K562 (cell line): ENCODE measurements at regions not wholly inside any gene's neighbourhood (a gene's known extent, or its start where the extent isn't known, plus 50 kb on each side); places are given as distances from the start of the nearest gene placed in this dataset.

Experiments
- ATAC-seq: fragments of 200-7000 bp; cut with Tn5 transposase; 3 replicates; pipeline ENCODE4 v1.9.1; 2020; ENCODE audit warnings: moderate library complexity
- BruUV-seq: library from RNA; stranded (reverse); fragments of 400-500 nt; replicated peaks from 2 replicates; lab custom pipeline; 2021; lab: Mats Ljungman, UMichigan
- CTCF ChIA-PET: fragments of 300-600 bp; formaldehyde crosslinking; extraction: SDS; loops from one replicate; lab custom pipeline; 2021; ENCODE audit warnings: low intra/inter-chr PET ratio; lab: Yijun Ruan, JAX
- POLR2A ChIA-PET: fragments of 300-600, 350-650 bp; sonication (Branson Sonifier 250); formaldehyde crosslinking; extraction: SDS; loops from one replicate; lab custom pipeline; 2021; ENCODE audit warnings: antibody characterized with exemption, inconsistent platforms; lab: Yijun Ruan, JAX
- DNase-seq, 4 experiments: peaks; one replicate each; pipeline versions ENCODE4 v3.0.0 to v3.0.0-alpha.2; 2011 to 2018; ENCODE audit warnings: low spot score in 3 of 4, mixed read lengths in 3 of 4; ENCODE audit errors: extremely low read depth in 1 of 4
- FAIRE-seq: peaks from 2 replicates; lab custom pipeline; 2011; peaks lifted over from hg19 to GRCh38; lab: Jason Lieb, UNC
- H2AFZ ChIP-seq: 2 replicates; pipeline ENCODE4 v1.6.0; 2011; ENCODE audit warnings: low read depth, low read length, control low read depth, inconsistent platforms
- H3K27ac ChIP-seq: fragments of 200-600 bp; 3 replicates; pipeline ENCODE4 v1.8.0; 2011; ENCODE audit warnings: low read depth, mild to moderate bottlenecking, control low read depth, inconsistent platforms, low read length, moderate library complexity, mixed read lengths; ENCODE audit errors: extremely low read depth
- H3K27me3 ChIP-seq, 2 experiments: fragments of 300-600 bp in 1 of 2; 2 replicates in 1 of 2; 3 replicates in 1 of 2; pipeline versions ENCODE4 v1.6.0 to v1.8.0; 2011; ENCODE audit warnings: inconsistent platforms in 2 of 2, low read length in 2 of 2, mild to moderate bottlenecking in 1 of 2, mixed read lengths in 1 of 2, moderate library complexity in 1 of 2; ENCODE audit not compliant: control insufficient read depth in 2 of 2, insufficient read depth in 2 of 2
- H3K36me3 ChIP-seq: fragments of 300-600 bp; 3 replicates; pipeline ENCODE4 v1.8.0; 2011; ENCODE audit warnings: mild to moderate bottlenecking, low read length, inconsistent platforms; ENCODE audit not compliant: control insufficient read depth, insufficient read depth
- H3K4me1 ChIP-seq, 2 experiments: fragments of 200-600 bp in 1 of 2; replicated peaks in 1 of 2; 2 replicates in 1 of 2; 3 replicates in 1 of 2; pipeline versions ENCODE4 v1.5.1 to v1.8.0; 2011; ENCODE audit warnings: inconsistent platforms in 2 of 2, low read length in 2 of 2, mild to moderate bottlenecking in 1 of 2, mixed read lengths in 1 of 2, moderate library complexity in 1 of 2; ENCODE audit not compliant: control insufficient read depth in 2 of 2, insufficient read depth in 2 of 2
- H3K4me2 ChIP-seq: 2 replicates; pipeline ENCODE4 v1.6.1; 2011; ENCODE audit warnings: low read length, control low read depth, inconsistent platforms, mixed read lengths; ENCODE audit not compliant: insufficient read depth
- H3K4me3 ChIP-seq: fragments of 200-600 bp; sonication (generic), shearing (Covaris generic); 2 replicates; pipeline ENCODE4 v1.5.1; 2016; ENCODE audit warnings: control low read depth, inconsistent platforms
- H3K79me2 ChIP-seq: fragments of 200-600 bp; 3 replicates; pipeline ENCODE4 v1.8.0; 2011; ENCODE audit warnings: low read length, inconsistent platforms; ENCODE audit not compliant: control insufficient read depth, insufficient read depth
- H3K9ac ChIP-seq, 2 experiments: 2 replicates each; pipeline versions ENCODE4 v1.6.0 to v1.6.1; 2011; ENCODE audit warnings: low read depth in 2 of 2, low read length in 2 of 2, control low read depth in 1 of 2, inconsistent platforms in 1 of 2, mild to moderate bottlenecking in 1 of 2, mixed read lengths in 1 of 2; ENCODE audit not compliant: insufficient read depth in 1 of 2
- H3K9me1 ChIP-seq: one replicate; pipeline ENCODE4 v1.6.0; 2011; ENCODE audit warnings: inconsistent platforms, mild to moderate bottlenecking, low read length, moderate library complexity; ENCODE audit not compliant: control insufficient read depth, insufficient read depth
- H3K9me3 ChIP-seq: replicated peaks from 2 replicates; pipeline ENCODE4 v1.5.1; 2011; ENCODE audit warnings: low read depth, low read length, inconsistent platforms; ENCODE audit not compliant: control insufficient read depth, insufficient read depth
- H4K20me1 ChIP-seq: replicated peaks from 2 replicates; pipeline ENCODE4 v1.6.1; 2011; ENCODE audit warnings: low read length, inconsistent platforms, mixed read lengths; ENCODE audit not compliant: control insufficient read depth, insufficient read depth
- C11orf30 ChIP-seq: fragments of 450-650 bp; IDR thresholded peaks from 2 replicates; pipeline ENCODE4 v1.6.1; 2016; ENCODE audit warnings: low read depth, mild to moderate bottlenecking
- CBX2 ChIP-seq: fragments of 200-600 bp; sonication (generic); IDR thresholded peaks from one replicate; pipeline ENCODE4 v1.6.1; 2012; ENCODE audit warnings: mild to moderate bottlenecking, low read length, inconsistent platforms; ENCODE audit not compliant: insufficient read depth, poor library complexity, severe bottlenecking
- KLF10 ChIP-seq: fragments of 250-450 bp; sonication (Bioruptor Pico); IDR thresholded peaks from 2 replicates; pipeline ENCODE4 v1.6.1; 2021; ENCODE audit warnings: matching md5 sums
- MAFK ChIP-seq: IDR thresholded peaks from 2 replicates; pipeline ENCODE4 v1.6.1; 2011; ENCODE audit warnings: low read length, improper control_type of control experiment
- NFE2 ChIP-seq: IDR thresholded peaks from 2 replicates; pipeline ENCODE4 v1.6.1; 2014; ENCODE audit warnings: antibody characterized with exemption, low read depth
- PKNOX1 ChIP-seq: fragments of 450-650 bp; IDR thresholded peaks from 2 replicates; pipeline ENCODE4 v1.6.1; 2016
- THRAP3 ChIP-seq: fragments of 450-650 bp; IDR thresholded peaks from 2 replicates; pipeline ENCODE4 v1.6.1; 2016; ENCODE audit warnings: mild to moderate bottlenecking, inconsistent platforms, borderline replicate concordance
- TOE1 ChIP-seq, 2 experiments: fragments of 450-650 bp in 1 of 2; sonication (generic) in 1 of 2; formaldehyde crosslinking in 1 of 2; IDR thresholded peaks; 2 replicates each; pipeline versions ENCODE4 v1.7.1 to v1.8.0; 2016 to 2022; ENCODE audit warnings: borderline replicate concordance in 2 of 2, mild to moderate bottlenecking in 2 of 2, antibody characterized with exemption in 1 of 2, inconsistent platforms in 1 of 2, low read depth in 1 of 2, missing genetic modification reagents in 1 of 2, moderate library complexity in 1 of 2
- TRIM24 ChIP-seq, 2 experiments: fragments of 450-650 bp; IDR thresholded peaks; 2 replicates each; pipeline ENCODE4 v1.6.1; 2016
- ZNF140 ChIP-seq: fragments of 250-450 bp; sonication (Bioruptor Pico); IDR thresholded peaks from 2 replicates; pipeline ENCODE4 v1.8.0; 2021; ENCODE audit warnings: moderate library complexity, mild to moderate bottlenecking, inconsistent platforms
- ZNF316 ChIP-seq: fragments of 450-650 bp; IDR thresholded peaks from 2 replicates; pipeline ENCODE4 v1.6.1; 2016
- ZNF324 ChIP-seq: fragments of 250-450 bp; sonication (Bioruptor Pico); IDR thresholded peaks from 2 replicates; pipeline ENCODE4 v1.4.0; 2020; ENCODE audit warnings: mild to moderate bottlenecking
- ZNF75A ChIP-seq: fragments of 450-650 bp; formaldehyde crosslinking; IDR thresholded peaks from 2 replicates; pipeline ENCODE4 v1.4.0; 2020; ENCODE audit warnings: mild to moderate bottlenecking
- WGBS: fragments of 100-300 bp; shearing (Covaris generic); methylation state at CpG from one replicate; pipeline ENCODE4 v1.1.6; 2016; ENCODE audit warnings: low coverage, mixed read lengths; ENCODE audit not compliant: insufficient coverage; ENCODE audit errors: missing lambda C conversion rate; 5-methylcytosine and 5-hydroxymethylcytosine counted together
- in situ Hi-C: fragments of 300-500 bp; cut with MboI; formaldehyde crosslinking; loops from 4 replicates; pipeline ENCODE4 v1.15.0; 2018; ENCODE audit warnings: inconsistent platforms, mixed read lengths
- intact Hi-C: fragments of 100-400 bp; cut with micrococcal nuclease; formaldehyde crosslinking; loops from 2 replicates; pipeline ENCODE4 v1.14.2; 2022
- TF ChIP-seq, protein P1 (sequence below): fragments of 450-650 bp; conservative IDR thresholded peaks from 2 replicates; pipeline ENCODE4 v1.6.1; 2016; ENCODE audit warnings: missing genetic modification characterization, low read depth, mild to moderate bottlenecking, control low read depth, missing compliant biosample characterization

DNA sequence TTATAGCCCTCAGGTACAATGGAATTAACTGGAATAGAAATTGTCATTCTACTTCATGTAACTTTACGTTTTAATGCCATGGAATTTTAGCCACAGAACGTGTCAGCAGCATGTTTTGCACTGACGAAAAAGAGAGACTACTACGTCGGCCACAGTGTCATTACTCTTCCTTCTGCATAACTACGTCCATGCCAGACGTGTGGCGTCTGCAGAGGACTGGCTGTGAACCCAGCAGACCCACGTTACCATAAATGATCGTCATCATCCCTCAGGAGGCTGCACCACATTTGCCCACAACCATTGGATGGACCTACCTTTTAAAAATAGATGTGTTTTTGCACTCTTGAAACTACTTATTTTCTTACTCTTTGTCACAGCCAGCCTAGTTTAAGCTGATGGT is 63.8 kb upstream of the ATG10 start:
- H3K27me3 ChIP-seq: no peaks in the 10 kb centered on the region
- no peak overlapping the region for H3K27ac ChIP-seq
- in situ Hi-C loops: no loop called here
- ATAC-seq: no peak
- no peak for FAIRE-seq
- H3K4me3 ChIP-seq: no peak overlapping the region
- H3K9me3 ChIP-seq: no peaks in the 10 kb centered on the region
- intact Hi-C loops: loop anchor here (5.0 kb wide), 1 partner anchor 64 kb away; the partner anchor contains the start of gene ATG10
- peaks cover 0 to 18% of the 10 kb centered on the region in 2 experiments; a peak in 4 of 5 replicates for H3K4me1 ChIP-seq
- no peak overlapping the region for H2AFZ ChIP-seq
- no peak for DNase-seq
- no peak overlapping the region for H3K4me2 ChIP-seq
- POLR2A ChIA-PET: no interaction called here
- TF ChIP-seq KLF10 (CRISPR knock-in tag) (no peak), ZNF324 (CRISPR knock-in tag) (no peak)
- WGBS: 62% methylated on average over 10 of the region's 10 CpGs
- CTCF ChIA-PET: no interaction called here
- no peaks in the 10 kb centered on the region for H3K9me1 ChIP-seq
- H4K20me1 ChIP-seq: no peaks in the 10 kb centered on the region
- BruUV-seq: no TSS peak
- no peak overlapping the region for H3K9ac ChIP-seq
- H3K79me2 ChIP-seq: no peaks in the 10 kb centered on the region
- H3K36me3 ChIP-seq: no peaks in the 10 kb centered on the region

DNA sequence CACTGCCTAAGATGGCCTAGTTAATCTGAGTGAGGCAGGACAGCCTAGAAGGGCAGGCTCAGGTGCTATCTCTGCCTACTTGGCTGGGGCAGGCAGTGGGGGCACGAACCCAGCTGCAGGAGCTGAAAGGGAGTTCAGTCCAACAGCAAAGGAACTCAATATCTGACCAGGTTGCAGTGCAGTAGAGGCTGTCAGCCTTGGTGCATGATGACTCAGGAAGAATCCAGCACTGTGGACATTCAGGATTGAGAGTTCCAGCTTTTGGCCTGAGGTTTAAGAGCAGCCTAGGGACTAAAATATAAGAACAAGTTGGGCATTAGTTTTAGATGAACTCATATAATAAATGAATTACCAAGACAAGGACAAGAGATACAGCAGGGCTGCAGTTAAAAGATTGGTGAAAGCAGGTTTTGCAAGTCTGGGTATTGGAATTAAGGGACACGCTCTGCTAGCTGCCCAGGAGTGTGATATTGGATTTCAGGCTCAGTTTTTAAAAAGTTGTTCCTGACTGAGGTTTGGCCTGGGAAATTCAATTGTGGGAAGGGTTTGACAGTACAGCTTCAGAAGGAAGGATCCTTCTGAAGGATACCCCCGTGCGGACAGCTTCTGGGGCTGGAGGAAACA is 64.7 kb upstream of the ATG10 start:
- 68% methylated on average over 4 of the region's 4 CpGs for WGBS
- no peak overlapping the region for H3K9ac ChIP-seq
- CTCF ChIA-PET: no interaction called here
- H3K27ac ChIP-seq: no peak overlapping the region
- H3K27me3 ChIP-seq: no peaks in the 10 kb centered on the region
- DNase-seq (peak in 2 of 4 experiments; percentile 18 to 28), ATAC-seq (peak; percentile 71), FAIRE-seq (peak; percentile 56)
- BruUV-seq: no TSS peak
- no peaks in the 10 kb centered on the region for H3K36me3 ChIP-seq
- peaks cover 0 to 18% of the 10 kb centered on the region in 2 experiments; a peak in 4 of 5 replicates for H3K4me1 ChIP-seq
- no peak overlapping the region for H3K4me2 ChIP-seq
- no peaks in the 10 kb centered on the region for H3K79me2 ChIP-seq
- H3K9me3 ChIP-seq: no peaks in the 10 kb centered on the region
- intact Hi-C loops (loop anchor here (5.0 kb wide), 1 partner anchor 65 kb away; the partner anchor contains the start of gene ATG10), in situ Hi-C loops (no loop called here)
- H3K9me1 ChIP-seq: no peaks in the 10 kb centered on the region
- POLR2A ChIA-PET: interaction anchor here (0.6 to 1.3 kb wide), 4 partner anchors 11 to 68 kb away, joined by 3 to 4 read pairs (median 3); no protein-coding TSS in a partner anchor
- H2AFZ ChIP-seq: peak overlapping the region; percentile 46; the same call in 1 of the 2 replicates
- no peaks in the 10 kb centered on the region for H4K20me1 ChIP-seq
- H3K4me3 ChIP-seq: no peak overlapping the region
- TF ChIP-seq ZNF316 (peak; percentile 63), MAFK (peak; percentile 35; the same call in 1 of the 2 replicates), NFE2 (peak; percentile 71), TRIM24 (IDR thresholded peaks at IDR 0.05) (no peak), ZNF75A (CRISPR knock-in tag) (no peak), ZNF140 (no peak), TOE1 (IDR thresholded peaks at IDR 0.05; ENCODE audit: borderline replicate concordance) (no peak), TOE1 (CRISPR knock-in tag; IDR thresholded peaks at IDR 0.05; ENCODE audit: borderline replicate concordance, low read depth) (no peak), PKNOX1 (peak; percentile 28; the same call in 1 of the 2 replicates), CBX2 (no peak), C11orf30 (peak; percentile 72), THRAP3 (no peak)
- TF ChIP-seq, protein P1, sequence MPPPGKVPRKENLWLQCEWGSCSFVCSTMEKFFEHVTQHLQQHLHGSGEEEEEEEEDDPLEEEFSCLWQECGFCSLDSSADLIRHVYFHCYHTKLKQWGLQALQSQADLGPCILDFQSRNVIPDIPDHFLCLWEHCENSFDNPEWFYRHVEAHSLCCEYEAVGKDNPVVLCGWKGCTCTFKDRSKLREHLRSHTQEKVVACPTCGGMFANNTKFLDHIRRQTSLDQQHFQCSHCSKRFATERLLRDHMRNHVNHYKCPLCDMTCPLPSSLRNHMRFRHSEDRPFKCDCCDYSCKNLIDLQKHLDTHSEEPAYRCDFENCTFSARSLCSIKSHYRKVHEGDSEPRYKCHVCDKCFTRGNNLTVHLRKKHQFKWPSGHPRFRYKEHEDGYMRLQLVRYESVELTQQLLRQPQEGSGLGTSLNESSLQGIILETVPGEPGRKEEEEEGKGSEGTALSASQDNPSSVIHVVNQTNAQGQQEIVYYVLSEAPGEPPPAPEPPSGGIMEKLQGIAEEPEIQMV (tag): no peak
